HCT116 (cell line): ENCODE measurements at regions not wholly inside any gene's neighbourhood (a gene's known extent, or its start where the extent isn't known, plus 50 kb on each side); places are given as distances from the start of the nearest gene placed in this dataset.

Experiments
- ATAC-seq: fragments of 200-7000 bp; cut with Tn5 transposase; 2 replicates; pipeline ENCODE4 v1.9.1; 2020; ENCODE audit warnings: mild to moderate bottlenecking, moderate library complexity
- BruUV-seq: library from RNA; stranded (reverse); fragments of 400-500 nt; replicated peaks from 2 replicates; lab custom pipeline; 2021; lab: Mats Ljungman, UMichigan
- CTCF ChIA-PET: fragments of 300-600 bp; sonication (Branson Sonifier 250); formaldehyde crosslinking; loops from one replicate; lab custom pipeline; 2021; ENCODE audit warnings: antibody characterized with exemption; lab: Charles Lee
- POLR2A ChIA-PET: fragments of 300-600, 350-600 bp; sonication (Branson Sonifier 250); formaldehyde crosslinking; loops from one replicate; lab custom pipeline; 2021; ENCODE audit warnings: antibody characterized with exemption; lab: Charles Lee
- RAD21 ChIA-PET, 2 experiments: fragments of 300-600 bp; sonication (Branson Sonifier 250); formaldehyde crosslinking; loops; one replicate each; lab custom pipeline; 2023; ENCODE audit warnings: low total read pairs in 2 of 2; ENCODE audit not compliant: uncharacterized antibody in 2 of 2, unreplicated experiment in 2 of 2, low non-redundant PET in 1 of 2; lab: Charles Lee
- DNase-seq: peaks from one replicate; pipeline ENCODE4 v3.0.0-alpha.2; 2010; ENCODE audit warnings: low read depth, low spot score
- H2AFZ ChIP-seq: fragments of 200-600 bp; shearing (Covaris generic), sonication (generic); 2 replicates; pipeline ENCODE4 v1.6.1; 2017; ENCODE audit warnings: low read depth, mixed run types, mixed read lengths, antibody characterized with exemption, low read length; ENCODE audit not compliant: poor library complexity, severe bottlenecking
- H3K27ac ChIP-seq: 2 replicates; pipeline ENCODE4 v1.5.1; 2012; ENCODE audit warnings: low read depth, low read length
- H3K27me3 ChIP-seq: fragments of 200-600 bp; sonication (generic); 2 replicates; pipeline ENCODE4 v1.6.1; 2016; ENCODE audit warnings: mixed run types, low read length, mixed read lengths; ENCODE audit not compliant: insufficient read depth
- H3K36me3 ChIP-seq, 2 experiments: fragments of 200-500 bp in 1 of 2; fragments of 200-600 bp in 1 of 2; sonication (Bioruptor generic) in 1 of 2; sonication (generic) in 1 of 2; 2 replicates each; pipeline versions ENCODE4 v1.5.1 to v1.6.1; 2014 to 2016; ENCODE audit warnings: low read length in 2 of 2, inconsistent platforms in 1 of 2, mixed read lengths in 1 of 2, mixed run types in 1 of 2; ENCODE audit not compliant: insufficient read depth in 2 of 2, control insufficient read depth in 1 of 2
- H3K4me1 ChIP-seq, 2 experiments: fragments of 200-600 bp in 1 of 2; sonication (generic) in 1 of 2; 2 replicates each; pipeline versions ENCODE4 v1.5.1 to v1.6.1; 2012 to 2017; ENCODE audit warnings: low read length in 2 of 2, inconsistent platforms in 1 of 2, mild to moderate bottlenecking in 1 of 2, mixed read lengths in 1 of 2, mixed run types in 1 of 2, moderate library complexity in 1 of 2; ENCODE audit not compliant: insufficient read depth in 2 of 2, control insufficient read depth in 1 of 2
- H3K4me2 ChIP-seq: fragments of 200-600 bp; sonication (generic); 2 replicates; pipeline ENCODE4 v1.6.1; 2017; ENCODE audit warnings: mixed run types, low read length, mixed read lengths
- H3K4me3 ChIP-seq, 2 experiments: fragments of 200-600 bp in 1 of 2; sonication (generic) in 1 of 2; replicated peaks in 1 of 2; 2 replicates each; pipeline ENCODE4 v1.5.1; 2011 to 2016; ENCODE audit warnings: low read length in 2 of 2, control low read depth in 1 of 2, low read depth in 1 of 2, mild to moderate bottlenecking in 1 of 2, mixed read lengths in 1 of 2, mixed run types in 1 of 2
- H3K79me2 ChIP-seq: fragments of 200-600 bp; sonication (generic); 2 replicates; pipeline ENCODE4 v1.6.1; 2017; ENCODE audit warnings: mild to moderate bottlenecking, mixed run types, low read length, moderate library complexity, mixed read lengths; ENCODE audit not compliant: insufficient read depth
- H3K9ac ChIP-seq: fragments of 200-600 bp; sonication (generic); 2 replicates; pipeline ENCODE4 v1.6.1; 2016; ENCODE audit warnings: low read length, mixed read lengths
- H3K9me2 ChIP-seq: fragments of 200-600 bp; sonication (generic), shearing (Covaris generic); 2 replicates; pipeline ENCODE4 v1.6.1; 2017; ENCODE audit warnings: mixed run types, mild to moderate bottlenecking, moderate library complexity; ENCODE audit not compliant: insufficient read depth
- H3K9me3 ChIP-seq, 2 experiments: fragments of 200-500 bp in 1 of 2; fragments of 200-600 bp in 1 of 2; sonication (Bioruptor generic) in 1 of 2; sonication (generic) in 1 of 2; 2 replicates each; pipeline ENCODE4 v1.6.1; 2014 to 2017; ENCODE audit warnings: low read length in 2 of 2, mixed read lengths in 2 of 2, inconsistent platforms in 1 of 2, low read depth in 1 of 2, mild to moderate bottlenecking in 1 of 2, mixed run types in 1 of 2, moderate library complexity in 1 of 2; ENCODE audit not compliant: control insufficient read depth in 1 of 2, insufficient read depth in 1 of 2
- H4K20me1 ChIP-seq: fragments of 200-600 bp; sonication (generic), shearing (Covaris generic); 2 replicates; pipeline ENCODE4 v1.6.1; 2017; ENCODE audit warnings: mixed run types, mild to moderate bottlenecking, moderate library complexity; ENCODE audit not compliant: insufficient read depth
- POLR2A ChIP-seq: IDR thresholded peaks from 2 replicates; pipeline ENCODE4 v1.7.0; 2011; ENCODE audit warnings: borderline replicate concordance; ENCODE audit not compliant: insufficient read depth, insufficient read length; ENCODE audit errors: extremely low read depth
- RAD21 ChIP-seq: IDR thresholded peaks from 2 replicates; pipeline ENCODE4 v1.6.1; 2012; ENCODE audit warnings: low read depth, mild to moderate bottlenecking
- SIN3A ChIP-seq: IDR thresholded peaks from 2 replicates; pipeline ENCODE4 v1.6.1; 2012; ENCODE audit warnings: low read depth
- SP1 ChIP-seq: IDR thresholded peaks from 2 replicates; pipeline ENCODE4 v1.6.1; 2012; ENCODE audit warnings: low read depth
- YY1 ChIP-seq: IDR thresholded peaks from 2 replicates; pipeline ENCODE4 v1.6.1; 2011; ENCODE audit warnings: low read length, low read depth, moderate library complexity, mild to moderate bottlenecking; ENCODE audit not compliant: insufficient replicate concordance; ENCODE audit errors: extremely low read depth
- intact Hi-C: fragments of 100-400 bp; cut with micrococcal nuclease; formaldehyde crosslinking; loops from 2 replicates; pipeline ENCODE4 v1.10.0; 2022
- TF ChIP-seq, protein P1 (sequence below), 3 experiments: fragments of 200-600 bp in 1 of 3; sonication (generic) in 1 of 3; IDR thresholded peaks in 2 of 3; conservative IDR thresholded peaks in 1 of 3; 2 replicates each; pipeline ENCODE4 v1.5.1; 2012 to 2017; ENCODE audit warnings: low read depth in 2 of 3, low read length in 2 of 3, antibody characterized with exemption in 1 of 3, borderline replicate concordance in 1 of 3, control low read depth in 1 of 3, mild to moderate bottlenecking in 1 of 3, mixed read lengths in 1 of 3, mixed run types in 1 of 3, moderate library complexity in 1 of 3; ENCODE audit not compliant: insufficient read depth in 1 of 3

DNA sequence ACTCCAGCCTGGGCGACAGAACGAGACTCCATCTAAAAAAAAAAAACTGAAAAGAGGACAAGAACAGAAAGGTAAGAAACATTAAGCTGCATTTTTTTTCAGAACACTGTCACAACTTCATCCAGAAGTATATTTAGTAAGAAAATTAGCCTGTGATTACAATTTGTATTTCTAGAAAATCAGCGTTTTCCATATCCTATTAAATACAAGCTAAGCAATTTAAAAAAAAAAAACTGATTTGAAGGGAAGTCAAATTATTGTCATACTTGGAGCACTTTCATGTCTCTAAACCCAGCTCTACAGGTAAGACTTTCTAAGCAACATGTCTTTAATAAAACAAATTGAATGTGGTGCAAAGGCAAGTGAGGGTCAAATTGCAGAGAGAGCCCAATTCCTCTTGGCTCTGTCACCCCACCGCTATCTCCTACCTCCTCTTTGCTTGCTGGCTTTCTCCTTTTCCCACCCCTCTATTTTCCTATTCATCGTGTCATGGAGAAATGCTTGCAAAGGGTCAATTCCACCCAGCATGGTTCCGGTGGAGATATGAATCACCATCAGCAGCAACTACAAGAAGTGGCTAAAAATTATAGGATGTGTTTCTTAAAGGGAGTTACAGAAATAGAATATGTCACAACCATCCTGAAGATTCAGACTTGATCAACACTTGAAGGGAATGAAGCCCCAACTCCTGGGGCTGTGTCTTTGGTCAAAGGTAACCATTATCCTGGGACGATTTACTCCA lies 68.4 kb upstream of the BCL11A start (continued):
- TF ChIP-seq, protein P1, sequence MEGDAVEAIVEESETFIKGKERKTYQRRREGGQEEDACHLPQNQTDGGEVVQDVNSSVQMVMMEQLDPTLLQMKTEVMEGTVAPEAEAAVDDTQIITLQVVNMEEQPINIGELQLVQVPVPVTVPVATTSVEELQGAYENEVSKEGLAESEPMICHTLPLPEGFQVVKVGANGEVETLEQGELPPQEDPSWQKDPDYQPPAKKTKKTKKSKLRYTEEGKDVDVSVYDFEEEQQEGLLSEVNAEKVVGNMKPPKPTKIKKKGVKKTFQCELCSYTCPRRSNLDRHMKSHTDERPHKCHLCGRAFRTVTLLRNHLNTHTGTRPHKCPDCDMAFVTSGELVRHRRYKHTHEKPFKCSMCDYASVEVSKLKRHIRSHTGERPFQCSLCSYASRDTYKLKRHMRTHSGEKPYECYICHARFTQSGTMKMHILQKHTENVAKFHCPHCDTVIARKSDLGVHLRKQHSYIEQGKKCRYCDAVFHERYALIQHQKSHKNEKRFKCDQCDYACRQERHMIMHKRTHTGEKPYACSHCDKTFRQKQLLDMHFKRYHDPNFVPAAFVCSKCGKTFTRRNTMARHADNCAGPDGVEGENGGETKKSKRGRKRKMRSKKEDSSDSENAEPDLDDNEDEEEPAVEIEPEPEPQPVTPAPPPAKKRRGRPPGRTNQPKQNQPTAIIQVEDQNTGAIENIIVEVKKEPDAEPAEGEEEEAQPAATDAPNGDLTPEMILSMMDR (IDR thresholded peaks at IDR 0.05 in 2 of 3, conservative IDR thresholded peaks at IDR 0.05 in 1 of 3; ENCODE audit: borderline replicate concordance in 1 of 3, insufficient read depth in 1 of 3, low read depth in 2 of 3, low read length in 2 of 3) = no peak
- TF ChIP-seq SP1 (no peak), SIN3A (no peak), POLR2A (no peak), RAD21 (no peak), YY1 (no peak)

DNA sequence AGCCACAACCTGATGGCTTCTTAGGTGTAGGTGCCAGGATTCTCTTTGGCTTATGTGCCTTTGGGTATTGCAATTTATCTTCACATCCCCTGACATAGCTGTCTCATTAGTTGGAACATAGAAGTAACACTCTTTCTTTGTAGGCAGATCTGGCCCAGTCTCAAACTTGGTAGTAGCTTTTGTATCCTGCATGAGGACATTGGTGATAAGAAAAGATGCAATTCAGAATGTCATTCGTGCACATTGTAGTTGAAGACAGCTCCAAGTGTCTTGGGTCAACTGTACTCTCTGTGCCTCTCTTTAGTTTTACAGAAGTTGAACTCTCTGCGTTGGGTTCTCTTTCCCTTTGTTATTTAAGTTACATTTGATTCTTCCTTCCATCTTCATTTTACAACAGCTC lies 69.6 kb upstream of the BCL11A start:
- Histone ChIP-seq H3K4me3 (no peak overlapping the region), H3K9me2 (no peaks in the 10 kb centered on the region), H3K4me1 (no peaks in the 10 kb centered on the region), H4K20me1 (no peaks in the 10 kb centered on the region), H2AFZ (no peak overlapping the region), H3K27ac (no peak overlapping the region), H3K27me3 (peaks cover 42% of the 10 kb centered on the region), H3K9me3 (no peaks in the 10 kb centered on the region), H3K4me2 (no peak overlapping the region), H3K9ac (no peak overlapping the region), H3K36me3 (no peaks in the 10 kb centered on the region), H3K79me2 (no peaks in the 10 kb centered on the region)
- no TSS peak for BruUV-seq
- DNase-seq = no peak
- ChIA-PET CTCF (no interaction called here), POLR2A (no interaction called here), RAD21 (no interaction called here)
- ATAC-seq = no peak
- intact Hi-C loops = no loop called here
- TF ChIP-seq SP1 = no peak
